HL-60 (cell line): ENCODE measurements at regions not wholly inside any gene's neighbourhood (a gene's known extent, or its start where the extent isn't known, plus 50 kb on each side); places are given as distances from the start of the nearest gene placed in this dataset.

ENCODE experiments used
- DNase-seq, 2 experiments: peaks; one replicate each; pipeline ENCODE4 v3.0.0-alpha.2; 2010 to 2020; ENCODE audit warnings: low read depth in 1 of 2, low spot score in 1 of 2
- H3K27ac ChIP-seq: fragments of 250-450 bp; sonication (Bioruptor Pico); replicated peaks from 2 replicates; pipeline ENCODE4 v1.5.1; 2020; ENCODE audit warnings: mild to moderate bottlenecking, moderate library complexity
- H3K27me3 ChIP-seq: fragments of 250-450 bp; sonication (Bioruptor Pico); 2 replicates; pipeline ENCODE4 v1.5.1; 2021; ENCODE audit warnings: mild to moderate bottlenecking, moderate library complexity; ENCODE audit not compliant: insufficient read depth, poor library complexity, severe bottlenecking
- H3K4me3 ChIP-seq: replicated peaks from 2 replicates; pipeline ENCODE4 v1.5.1; 2011; ENCODE audit warnings: mild to moderate bottlenecking, control low read depth, low read length; ENCODE audit not compliant: insufficient read depth
- CTCF ChIP-seq: IDR thresholded peaks from one replicate; pipeline ENCODE4 v1.5.1; 2011; ENCODE audit warnings: low read length, control low read depth, inconsistent platforms; ENCODE audit not compliant: insufficient read depth
- GABPA ChIP-seq: IDR thresholded peaks from 2 replicates; pipeline ENCODE4 v1.6.1; 2012; ENCODE audit warnings: low read depth
- POLR2AphosphoS5 ChIP-seq: IDR thresholded peaks from 2 replicates; pipeline ENCODE4 v1.6.1; 2012; ENCODE audit warnings: low read depth
- REST ChIP-seq: IDR thresholded peaks from 2 replicates; pipeline ENCODE4 v1.6.1; 2012; ENCODE audit warnings: low read depth; ENCODE audit not compliant: insufficient replicate concordance
- SPI1 ChIP-seq: IDR thresholded peaks from 2 replicates; pipeline ENCODE4 v1.6.1; 2012; ENCODE audit warnings: low read depth, mild to moderate bottlenecking, borderline replicate concordance

GRCh38 chr6:170172825-170173256 is 118.0 kb downstream of the DLL1 start:
- Histone ChIP-seq H3K4me3 (no peak overlapping the region), H3K27ac (no peak overlapping the region), H3K27me3 (no peaks in the 10 kb centered on the region)
- DNase-seq: no peak
- TF ChIP-seq SPI1 (no peak), REST (no peak), GABPA (no peak), POLR2AphosphoS5 (no peak), CTCF (no peak)

GRCh38 chr6:170172392-170172791 is 118.5 kb downstream of the DLL1 start:
- no peaks in the 10 kb centered on the region for H3K27me3 ChIP-seq
- H3K4me3 ChIP-seq: no peak overlapping the region
- TF ChIP-seq GABPA (no peak), POLR2AphosphoS5 (no peak), REST (no peak), CTCF (no peak), SPI1 (no peak)
- H3K27ac ChIP-seq: no peak overlapping the region
- DNase-seq: no peak

GRCh38 chr6:170167657-170168159 is 123.2 kb downstream of the DLL1 start:
- no peak for DNase-seq
- H3K4me3 ChIP-seq: no peak overlapping the region
- TF ChIP-seq REST (no peak), SPI1 (no peak)
- no peaks in the 10 kb centered on the region for H3K27me3 ChIP-seq
- H3K27ac ChIP-seq: no peak overlapping the region
